Skeletal muscle tissue (tissue), 3 donors: ENCODE measurements at regions not wholly inside any gene's neighbourhood (a gene's known extent, or its start where the extent isn't known, plus 50 kb on each side); places are given as distances from the start of the nearest gene placed in this dataset.
"Not testable (repeated sequence)": the region's sequence is repeated elsewhere in the genome, so short reads cannot be mapped to it uniquely, and the experiment has no call there.

Experiments used
- H3K27ac ChIP-seq: one replicate; pipeline ENCODE4 v1.7.0; 2013; ENCODE audit warnings: mild to moderate bottlenecking, low read depth, low read length, inconsistent platforms
- H3K27me3 ChIP-seq, 3 donors: one replicate each; pipeline ENCODE4 v1.7.0; 2013; ENCODE audit warnings: low read length in 3 of 3; ENCODE audit not compliant: control insufficient read depth in 3 of 3, insufficient read depth in 3 of 3
- H3K36me3 ChIP-seq, 3 donors: one replicate each; pipeline ENCODE4 v1.7.0; 2013; ENCODE audit warnings: low read length in 3 of 3; ENCODE audit not compliant: control insufficient read depth in 3 of 3, insufficient read depth in 3 of 3
- H3K4me1 ChIP-seq, 3 donors: one replicate each; pipeline ENCODE4 v1.7.0; 2013; ENCODE audit warnings: low read length in 3 of 3, mild to moderate bottlenecking in 3 of 3; ENCODE audit not compliant: control insufficient read depth in 3 of 3, insufficient read depth in 3 of 3
- H3K4me3 ChIP-seq, 3 donors: one replicate each; pipeline ENCODE4 v1.7.0; 2013; ENCODE audit warnings: low read length in 3 of 3
- H3K9ac ChIP-seq, 3 donors: one replicate each; pipeline ENCODE4 v1.7.0; 2013; ENCODE audit warnings: low read length in 3 of 3, mild to moderate bottlenecking in 3 of 3, moderate library complexity in 2 of 3, low read depth in 1 of 3
- H3K9me3 ChIP-seq, 3 donors: one replicate each; pipeline ENCODE4 v1.7.0; 2013; ENCODE audit warnings: low read length in 3 of 3; ENCODE audit not compliant: control insufficient read depth in 3 of 3
- donor health status: Osteomylitis.

GRCh38 chr12:18837505-18837904 is 99.6 kb downstream of the CAPZA3 start:
- Histone ChIP-seq H3K36me3 (no peaks in the 10 kb centered on the region), H3K9me3 (no peaks in the 10 kb centered on the region), H3K9ac (no peak overlapping the region), H3K27ac (no peak overlapping the region), H3K4me3 (no peak overlapping the region), H3K4me1 (no peaks in the 10 kb centered on the region), H3K27me3 (no peaks in the 10 kb centered on the region)

- not testable (repeated sequence) for H3K4me1 ChIP-seq, H3K9ac ChIP-seq, H3K9me3 ChIP-seq, H3K27ac ChIP-seq, H3K27me3 ChIP-seq, H3K4me3 ChIP-seq, H3K36me3 ChIP-seq
Observed at GRCh38 chr12:18840997-18841396, 103.1 kb downstream of the CAPZA3 start.

- Histone ChIP-seq H3K27me3 (no peaks in the 10 kb centered on the region), H3K9ac (no peak overlapping the region)
Observed at GRCh38 chr12:18849080-18849479, 111.2 kb downstream of the CAPZA3 start.

GRCh38 chr12:18849761-18850160 is 111.8 kb downstream of the CAPZA3 start:
- no peak overlapping the region for H3K27ac ChIP-seq
- no peak overlapping the region for H3K4me3 ChIP-seq
- H3K36me3 ChIP-seq: no peaks in the 10 kb centered on the region
- H3K4me1 ChIP-seq: no peaks in the 10 kb centered on the region
- no peaks in the 10 kb centered on the region for H3K9me3 ChIP-seq
- H3K27me3 ChIP-seq: no peaks in the 10 kb centered on the region
- H3K9ac ChIP-seq: no peak overlapping the region

More at GRCh38 chr12:18849080-18849479, 111.2 kb downstream of the CAPZA3 start:
- Histone ChIP-seq H3K4me3 (no peak overlapping the region), H3K4me1 (no peaks in the 10 kb centered on the region), H3K36me3 (no peaks in the 10 kb centered on the region), H3K27ac (no peak overlapping the region), H3K9me3 (no peaks in the 10 kb centered on the region)

- no peaks in the 10 kb centered on the region for H3K27me3 ChIP-seq
- H3K27ac ChIP-seq: no peak overlapping the region
- no peaks in the 10 kb centered on the region for H3K9me3 ChIP-seq
- H3K4me1 ChIP-seq: no peaks in the 10 kb centered on the region
- H3K9ac ChIP-seq: no peak overlapping the region
- H3K4me3 ChIP-seq: no peak overlapping the region
- no peaks in the 10 kb centered on the region for H3K36me3 ChIP-seq
Observed at GRCh38 chr12:18850752-18851151, 112.8 kb downstream of the CAPZA3 start.

GRCh38 chr12:18851271-18851670 is 113.4 kb downstream of the CAPZA3 start:
- no peaks in the 10 kb centered on the region for H3K9me3 ChIP-seq
- H3K4me3 ChIP-seq: no peak overlapping the region
- no peaks in the 10 kb centered on the region for H3K27me3 ChIP-seq
- H3K27ac ChIP-seq: no peak overlapping the region
- no peaks in the 10 kb centered on the region for H3K36me3 ChIP-seq
- H3K9ac ChIP-seq: no peak overlapping the region
- H3K4me1 ChIP-seq: no peaks in the 10 kb centered on the region

GRCh38 chr12:18853570-18854366 is 115.8 kb downstream of the CAPZA3 start:
- H3K9ac ChIP-seq: no peak overlapping the region
- H3K4me3 ChIP-seq: no peak overlapping the region
- H3K27ac ChIP-seq: no peak overlapping the region
- H3K9me3 ChIP-seq: no peaks in the 10 kb centered on the region
- H3K4me1 ChIP-seq: no peaks in the 10 kb centered on the region
- no peaks in the 10 kb centered on the region for H3K36me3 ChIP-seq
- H3K27me3 ChIP-seq: no peaks in the 10 kb centered on the region

GRCh38 chr12:18857656-18858055 is 119.7 kb downstream of the CAPZA3 start:
- Histone ChIP-seq H3K9me3 (no peaks in the 10 kb centered on the region), H3K27me3 (no peaks in the 10 kb centered on the region), H3K36me3 (no peaks in the 10 kb centered on the region), H3K27ac (no peak overlapping the region), H3K4me3 (no peak overlapping the region), H3K9ac (no peak overlapping the region), H3K4me1 (no peaks in the 10 kb centered on the region)

- no peaks in the 10 kb centered on the region for H3K27me3 ChIP-seq
- H3K9ac ChIP-seq: no peak overlapping the region
Observed at GRCh38 chr12:18859400-18859799, 121.5 kb downstream of the CAPZA3 start.

GRCh38 chr12:18861287-18861858 is 123.5 kb downstream of the CAPZA3 start:
- peaks cover 0 to 2% (median 0%) of the 10 kb centered on the region in 3 donors for H3K9me3 ChIP-seq
- no peaks in the 10 kb centered on the region for H3K27me3 ChIP-seq
- no peak overlapping the region for H3K4me3 ChIP-seq
- no peak overlapping the region for H3K9ac ChIP-seq
- H3K4me1 ChIP-seq: no peaks in the 10 kb centered on the region
- no peak overlapping the region for H3K27ac ChIP-seq
- H3K36me3 ChIP-seq: no peaks in the 10 kb centered on the region

More at GRCh38 chr12:18859400-18859799, 121.5 kb downstream of the CAPZA3 start:
- Histone ChIP-seq H3K4me3 (no peak overlapping the region), H3K27ac (no peak overlapping the region), H3K36me3 (no peaks in the 10 kb centered on the region), H3K9me3 (peaks cover 0 to 2% (median 0%) of the 10 kb centered on the region in 3 donors), H3K4me1 (no peaks in the 10 kb centered on the region)
